PC-3 (cell line): ENCODE measurements at regions not wholly inside any gene's neighbourhood (a gene's known extent, or its start where the extent isn't known, plus 50 kb on each side); places are given as distances from the start of the nearest gene placed in this dataset.

Experiments
- CTCF ChIP-seq: fragments of 300-600 bp; sonication (generic); conservative IDR thresholded peaks from 2 replicates; pipeline ENCODE4 v1.5.1; 2017; ENCODE audit warnings: antibody characterized with exemption, low read depth, mild to moderate bottlenecking, low read length
- EZH2 ChIP-seq: fragments of 300-600 bp; sonication (generic); IDR thresholded peaks from one replicate; pipeline ENCODE4 v1.6.1; 2017; ENCODE audit warnings: antibody characterized with exemption, mild to moderate bottlenecking, low read length; ENCODE audit not compliant: unreplicated experiment
- EZH2phosphoT487 ChIP-seq: fragments of 300-600 bp; sonication (generic); IDR thresholded peaks from 2 replicates; pipeline ENCODE4 v1.6.1; 2018; ENCODE audit warnings: mild to moderate bottlenecking, antibody characterized with exemption, low read length, borderline replicate concordance

DNA sequence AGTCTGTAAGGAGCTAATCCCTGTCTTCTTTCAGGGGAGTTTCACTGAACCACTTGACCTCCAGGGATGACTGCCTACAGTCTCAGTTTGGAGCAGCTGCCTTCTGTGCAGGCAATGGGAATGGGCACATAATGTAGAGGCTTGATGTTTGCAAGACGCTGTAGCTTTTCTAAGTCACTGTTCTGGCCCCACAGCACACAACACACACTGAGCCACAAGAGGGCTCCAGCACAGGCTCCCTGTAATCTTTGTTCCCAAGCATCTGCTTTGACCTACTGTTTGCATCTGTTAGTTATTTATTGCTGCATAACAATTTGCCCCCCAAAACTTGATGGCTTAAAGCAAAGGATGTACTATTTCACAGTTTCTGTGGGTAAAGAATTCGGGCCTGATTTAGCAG, 419.0 kb upstream of the ASIC2 start:
- TF ChIP-seq CTCF (no peak), EZH2 (no peak), EZH2phosphoT487 (no peak)
